IPS-18c (cell line): ENCODE measurements at regions not wholly inside any gene's neighbourhood (a gene's known extent, or its start where the extent isn't known, plus 50 kb on each side); places are given as distances from the start of the nearest gene placed in this dataset.
"Not testable (repeated sequence)": the region's sequence is repeated elsewhere in the genome, so short reads cannot be mapped to it uniquely, and the experiment has no call there.

Experiments
- H3K4me3 ChIP-seq: 2 replicates; pipeline ENCODE4 v1.7.0; 2013; ENCODE audit warnings: low read depth, mild to moderate bottlenecking, low read length, moderate library complexity; ENCODE audit not compliant: insufficient read depth
- H3K9me3 ChIP-seq: one replicate; pipeline ENCODE4 v1.6.1; 2013; ENCODE audit warnings: mild to moderate bottlenecking, low read length, moderate library complexity; ENCODE audit not compliant: control insufficient read depth, insufficient read depth

DNA sequence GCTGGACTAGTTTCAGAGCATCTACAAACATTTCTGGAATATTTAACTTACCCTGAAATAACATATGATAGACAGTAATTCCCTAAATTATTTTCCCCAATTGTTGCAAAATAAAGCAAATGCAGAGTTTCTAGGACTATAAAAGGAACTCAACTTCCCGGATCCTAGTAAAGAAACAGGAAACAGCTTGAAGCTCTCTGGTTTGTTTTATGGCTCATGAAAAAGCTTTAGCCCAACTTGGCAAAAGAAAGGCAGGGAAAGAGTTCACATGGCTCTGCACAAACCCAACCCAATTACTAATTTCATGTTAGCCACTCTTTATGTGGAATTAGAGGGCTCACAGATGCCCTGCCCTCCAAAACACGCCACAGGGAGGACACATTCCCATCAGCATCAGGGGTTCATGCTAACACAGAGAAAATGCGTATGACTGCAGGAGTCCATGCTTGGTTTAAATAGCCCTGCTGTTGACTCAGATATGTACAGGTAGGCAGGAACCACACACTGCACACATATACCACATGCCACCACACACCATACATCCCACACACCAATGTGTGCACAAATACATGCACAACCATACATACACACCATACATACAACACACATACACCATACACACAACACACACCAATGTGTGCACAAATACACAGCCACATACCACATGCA, 81.2 kb upstream of the FBXO28 start:
- H3K4me3 ChIP-seq: not testable (repeated sequence)

DNA sequence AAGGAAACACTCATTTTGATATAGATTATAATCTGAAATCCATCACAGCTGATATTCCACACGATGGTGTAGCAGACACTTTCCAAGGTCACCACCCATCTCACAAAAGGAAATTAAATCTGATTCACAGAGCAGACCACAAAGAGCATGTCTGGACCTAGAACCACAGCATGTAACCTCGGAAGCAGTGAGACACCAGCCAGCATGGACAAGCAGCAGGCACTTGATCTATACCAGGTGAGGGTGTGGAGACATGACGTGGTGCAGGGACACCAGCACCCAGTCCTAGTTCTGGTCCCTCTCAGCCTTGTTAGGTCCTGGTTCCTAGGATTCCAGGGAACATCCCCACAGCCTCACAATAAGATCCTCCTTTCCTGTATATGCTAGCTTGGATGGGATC, 81.9 kb upstream of the FBXO28 start:
- not testable (repeated sequence) for H3K9me3 ChIP-seq

More for the DNA sequence above, 81.2 kb upstream of the FBXO28 start:
- not testable (repeated sequence) for H3K9me3 ChIP-seq

DNA sequence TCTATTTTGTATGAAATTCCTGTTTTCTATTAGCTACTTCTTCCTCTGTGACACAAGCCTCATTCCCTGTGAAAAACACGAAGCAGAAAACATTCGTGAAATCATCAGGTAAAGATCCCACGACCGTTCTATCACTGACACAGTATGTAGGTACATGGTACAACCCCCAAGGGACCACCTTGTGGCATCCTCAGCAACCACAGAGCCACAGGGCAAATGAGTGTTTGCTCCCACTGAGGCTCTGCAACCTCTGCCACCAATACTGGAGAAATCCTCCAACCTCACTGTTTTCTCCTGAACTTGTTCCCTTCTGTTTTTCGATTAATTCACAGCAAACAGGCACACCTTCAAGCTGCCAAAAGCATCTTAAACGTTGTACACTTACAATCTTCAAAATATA, 83.7 kb upstream of the FBXO28 start:
- H3K4me3 ChIP-seq, H3K9me3 ChIP-seq: not testable (repeated sequence)

More for the DNA sequence above, 81.9 kb upstream of the FBXO28 start:
- H3K4me3 ChIP-seq: not testable (repeated sequence)

GRCh38 chr1:224029286-224030025, 84.5 kb upstream of the FBXO28 start:
- not testable (repeated sequence) for H3K4me3 ChIP-seq, H3K9me3 ChIP-seq

DNA sequence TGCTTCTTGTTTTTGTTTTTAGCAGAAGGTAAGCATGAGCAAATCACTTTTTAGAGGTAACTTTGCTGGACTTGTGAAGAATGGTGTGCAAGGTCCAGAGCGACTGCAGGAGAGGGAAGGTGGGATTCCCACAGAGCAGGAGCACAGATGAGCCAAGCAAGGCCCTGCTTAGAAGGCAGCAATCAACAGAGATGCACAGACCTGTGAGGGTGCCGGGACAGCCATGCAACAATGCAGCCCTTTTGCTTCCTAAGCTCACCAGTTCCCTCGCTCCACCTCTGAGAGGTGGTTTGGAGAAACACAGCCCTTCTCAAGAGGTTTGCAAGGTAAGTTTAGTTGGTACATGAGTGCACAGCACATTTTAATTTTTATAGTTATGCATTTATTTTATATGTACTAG, 85.1 kb upstream of the FBXO28 start:
- not testable (repeated sequence) for H3K9me3 ChIP-seq, H3K4me3 ChIP-seq

DNA sequence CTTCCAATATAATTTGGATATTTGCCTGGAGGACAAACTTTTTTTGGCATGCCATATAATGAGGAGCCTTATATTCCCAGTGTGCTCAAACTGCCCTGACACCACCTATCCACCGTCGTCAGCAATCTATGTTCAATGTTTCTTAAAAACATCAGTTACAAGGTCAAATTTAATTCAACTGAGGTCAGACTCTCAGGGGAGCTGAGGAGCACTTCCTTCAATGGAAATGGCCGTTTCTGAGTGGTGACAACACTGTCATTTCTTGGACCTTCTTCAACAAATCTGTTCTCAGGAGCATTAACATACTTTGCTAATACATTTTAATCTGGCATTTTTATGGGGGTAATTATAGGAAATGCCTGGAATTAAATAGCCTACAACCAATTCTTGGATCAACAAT, 90.8 kb upstream of the FBXO28 start:
- not testable (repeated sequence) for H3K9me3 ChIP-seq, H3K4me3 ChIP-seq

- not testable (repeated sequence) for H3K4me3 ChIP-seq, H3K9me3 ChIP-seq
These were observed 91.5 kb upstream of the FBXO28 start for GRCh38 chr1:224022249-224022970.

DNA sequence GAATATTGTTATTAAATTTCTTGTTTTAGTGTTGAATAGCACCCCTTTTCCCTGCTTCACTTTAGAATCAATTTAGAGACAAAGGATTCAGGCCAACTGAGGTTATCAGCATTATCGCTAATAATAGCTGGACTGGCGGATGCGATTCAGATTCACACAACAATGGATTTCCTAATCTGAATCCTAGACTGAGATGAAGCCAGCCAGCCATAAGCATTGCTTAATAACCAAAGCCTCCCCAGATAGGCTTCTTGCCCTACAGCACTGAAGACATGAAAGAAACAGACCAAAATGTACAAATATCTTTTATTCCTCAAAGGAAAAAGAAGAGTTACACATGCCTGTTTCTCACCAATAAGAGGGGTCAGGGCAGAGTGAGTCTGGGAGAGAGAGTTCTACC, 94.0 kb upstream of the FBXO28 start:
- H3K4me3 ChIP-seq: not testable (repeated sequence)

DNA sequence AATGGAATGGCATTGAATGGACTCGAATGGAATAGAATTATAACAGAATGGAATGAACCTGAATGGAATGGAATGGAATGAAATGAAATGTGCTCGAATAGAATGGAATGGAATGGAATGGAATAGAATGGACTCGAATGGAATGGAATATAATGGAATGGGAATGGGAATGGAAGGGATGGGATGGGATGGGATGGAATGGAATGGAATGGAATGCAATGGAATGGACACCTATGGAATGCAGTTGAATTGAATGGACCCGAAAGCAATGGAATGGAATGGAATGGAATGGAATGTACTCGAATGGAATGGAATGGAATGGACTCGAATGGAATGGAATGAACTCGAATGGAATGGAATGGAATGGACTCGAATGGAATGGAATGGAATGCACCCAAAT, 98.1 kb upstream of the FBXO28 start:
- not testable (repeated sequence) for H3K4me3 ChIP-seq
- H3K9me3 ChIP-seq: peaks cover 26% of the 10 kb centered on the region

More for the DNA sequence above, 94.0 kb upstream of the FBXO28 start:
- not testable (repeated sequence) for H3K9me3 ChIP-seq

- Histone ChIP-seq H3K9me3 (peaks cover 26% of the 10 kb centered on the region), H3K4me3 (no peak overlapping the region)
These were observed 99.6 kb upstream of the FBXO28 start for GRCh38 chr1:224014330-224014649.

GRCh38 chr1:224013626-224014329, 100.1 kb upstream of the FBXO28 start:
- H3K4me3 ChIP-seq: peak overlapping the region; percentile 4; the same call in 1 of the 2 replicates
- H3K9me3 ChIP-seq: peaks cover 28% of the 10 kb centered on the region

- H3K9me3 ChIP-seq: peaks cover 28% of the 10 kb centered on the region
- H3K4me3 ChIP-seq: not testable (repeated sequence)
These were observed 101.0 kb upstream of the FBXO28 start for GRCh38 chr1:224012807-224013434.

- peaks cover 28% of the 10 kb centered on the region for H3K9me3 ChIP-seq
- H3K4me3 ChIP-seq: peak overlapping the region; percentile 20; the same call in 1 of the 2 replicates
These were observed 101.7 kb upstream of the FBXO28 start for GRCh38 chr1:224012162-224012561.

GRCh38 chr1:224011751-224012150, 102.2 kb upstream of the FBXO28 start:
- not testable (repeated sequence) for H3K4me3 ChIP-seq
- H3K9me3 ChIP-seq: peaks cover 28% of the 10 kb centered on the region

DNA sequence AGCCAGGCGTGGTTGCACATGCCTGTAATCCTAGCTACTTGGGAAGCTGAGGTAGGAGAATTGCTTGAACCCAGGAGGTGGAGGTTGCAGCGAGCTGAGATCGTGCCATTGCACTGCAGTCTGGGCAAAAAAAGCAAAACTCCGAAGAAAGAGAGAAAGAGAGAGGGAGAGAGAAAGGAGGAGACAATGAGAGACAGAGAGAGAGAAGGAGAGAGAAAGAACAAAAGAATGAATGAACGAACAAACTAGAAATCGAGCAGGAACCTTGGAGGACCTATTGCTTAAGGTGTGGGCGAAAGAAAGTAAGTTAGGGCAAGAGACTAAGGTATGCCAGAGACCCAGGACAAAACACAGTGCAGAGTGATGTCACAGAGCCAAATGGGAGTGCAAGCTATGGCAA, 102.8 kb upstream of the FBXO28 start:
- not testable (repeated sequence) for H3K4me3 ChIP-seq
- peaks cover 28% of the 10 kb centered on the region for H3K9me3 ChIP-seq

DNA sequence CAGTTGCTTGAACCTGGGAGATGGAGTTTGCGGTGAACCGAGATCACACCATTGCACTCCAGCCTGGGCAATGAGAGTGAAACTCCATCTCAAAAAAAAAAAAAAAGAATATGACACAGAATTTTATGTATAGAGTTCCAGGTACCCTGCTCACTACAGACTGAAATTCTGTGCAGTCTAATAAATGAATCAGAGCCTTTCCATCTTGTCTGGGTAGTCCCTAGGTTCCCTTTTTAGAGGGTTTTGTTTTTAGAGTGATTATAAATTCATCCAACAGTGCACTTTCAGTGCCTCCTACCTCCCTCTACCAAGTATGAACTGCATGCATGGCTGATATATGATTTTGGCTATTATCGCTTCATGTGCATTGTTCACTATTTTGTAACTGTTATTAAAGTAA, 107.9 kb upstream of the FBXO28 start:
- not testable (repeated sequence) for H3K9me3 ChIP-seq, H3K4me3 ChIP-seq
